ENCODE measurements at regions not wholly inside any gene's neighbourhood (a gene's known extent, or its start where the extent isn't known, plus 50 kb on each side); places are given as distances from the start of the nearest gene placed in this dataset.

DNA sequence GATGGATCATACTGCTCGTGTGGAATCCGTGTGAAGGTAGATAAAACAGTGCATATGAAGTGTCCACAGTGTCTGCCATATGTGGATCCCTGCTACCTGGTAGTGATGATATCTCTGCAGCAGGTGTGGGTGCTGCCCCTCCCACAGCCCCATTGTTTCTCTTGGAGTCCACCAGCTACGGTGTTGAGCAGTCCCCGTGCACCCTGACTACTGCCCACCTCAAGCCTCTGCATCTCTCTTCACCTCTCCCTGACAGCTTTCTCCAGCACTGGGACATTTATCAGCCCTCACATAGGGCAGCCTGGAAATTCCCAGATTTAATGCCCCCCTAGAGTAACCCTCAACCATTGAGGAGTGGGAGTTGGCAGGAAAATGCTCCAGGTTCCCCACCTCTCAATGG lies 244.7 kb downstream of the IRF8 start:
- FAIRE-seq: no peak
- no peak for TF ChIP-seq CTCF (IDR thresholded peaks at IDR 0.05; ENCODE audit: insufficient read depth, missing control alignments)
- DNase-seq (ENCODE audit: insufficient read length, low spot score): no peak

DNA sequence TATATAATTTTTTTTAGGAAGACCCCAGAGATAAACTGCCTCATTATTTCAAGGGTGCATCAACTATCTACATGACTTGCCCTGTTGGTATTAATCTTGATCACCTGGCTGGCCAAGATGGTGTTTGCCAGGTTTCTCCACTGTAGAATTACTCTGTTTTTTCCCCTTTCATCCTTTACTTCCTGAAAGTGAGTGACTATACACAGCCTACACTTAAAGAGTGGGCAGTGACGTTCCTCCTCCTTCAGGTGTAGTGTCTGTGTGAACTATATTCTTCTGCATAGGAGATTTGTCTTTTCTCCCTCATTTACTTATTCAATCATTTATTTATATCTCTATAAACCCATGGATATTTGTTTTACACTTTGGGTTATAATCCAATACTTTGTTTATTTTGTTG lies 246.7 kb downstream of the IRF8 start:
- no peak for DNase-seq (ENCODE audit: insufficient read length, low spot score)

DNA sequence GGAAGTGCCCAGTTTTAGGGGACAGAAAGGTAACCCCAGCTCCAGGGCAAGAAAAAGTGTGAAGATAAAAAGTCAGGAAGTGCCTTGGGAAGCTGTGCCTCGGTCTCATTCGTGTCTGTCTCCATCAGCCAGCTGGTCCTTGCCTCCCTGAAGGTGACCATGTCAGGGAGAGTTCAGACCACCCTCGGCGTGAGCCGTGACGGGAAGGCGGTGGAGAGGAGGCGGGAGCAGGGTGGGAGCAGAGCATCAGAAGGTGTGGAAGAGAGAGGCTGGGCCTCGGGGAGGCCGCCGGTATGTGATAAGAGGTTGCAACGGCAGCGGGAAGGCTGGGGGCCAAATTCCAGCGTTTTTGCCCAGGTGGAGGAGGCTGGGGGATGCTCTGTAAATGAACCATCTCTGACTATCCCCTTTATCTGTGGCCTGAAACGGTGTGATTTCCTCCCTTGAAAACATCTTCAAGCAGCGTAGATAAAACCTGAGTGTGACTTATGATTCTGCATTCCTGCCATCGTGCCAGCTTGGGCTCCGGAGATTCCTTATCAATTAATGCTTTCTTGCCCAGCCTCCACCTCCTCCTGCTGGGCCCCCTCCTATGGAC lies 251.8 kb downstream of the IRF8 start:
- no peak for DNase-seq (ENCODE audit: insufficient read length, low spot score)
- no peak for TF ChIP-seq CTCF (IDR thresholded peaks at IDR 0.05; ENCODE audit: insufficient read depth, missing control alignments)
- FAIRE-seq: no peak

More for the DNA sequence above, 246.7 kb downstream of the IRF8 start:
- FAIRE-seq: no peak
- TF ChIP-seq CTCF (IDR thresholded peaks at IDR 0.05; ENCODE audit: insufficient read depth, missing control alignments): no peak

- DNase-seq (ENCODE audit: insufficient read length, low spot score) (no peak), FAIRE-seq (no peak)
- no peak for TF ChIP-seq CTCF (IDR thresholded peaks at IDR 0.05; ENCODE audit: insufficient read depth, missing control alignments)
These were observed 252.4 kb downstream of the IRF8 start for GRCh38 chr16:86151239-86151851.

DNA sequence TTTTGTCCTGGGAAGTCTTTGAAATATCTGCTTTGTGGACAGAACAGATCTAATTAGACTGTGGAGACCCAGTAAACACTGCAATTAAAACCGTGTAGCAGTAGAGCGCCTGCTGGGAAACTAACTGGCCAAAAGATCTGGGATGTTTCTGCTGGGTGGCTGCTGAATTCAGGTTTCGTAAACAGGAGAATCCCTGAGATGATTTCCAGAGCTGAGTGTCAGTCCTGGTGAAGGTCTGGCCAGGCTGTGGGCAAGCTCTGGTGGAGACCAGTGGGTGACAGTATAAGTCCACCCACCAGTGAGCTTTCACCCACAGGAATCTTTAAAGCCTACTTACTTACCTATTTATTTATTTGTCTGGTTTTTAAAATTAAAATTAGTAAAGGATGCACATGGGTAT lies 257.2 kb downstream of the IRF8 start:
- no peak for DNase-seq (ENCODE audit: insufficient read length, low spot score)
- FAIRE-seq: no peak
- TF ChIP-seq CTCF (IDR thresholded peaks at IDR 0.05; ENCODE audit: insufficient read depth, missing control alignments): no peak

DNA sequence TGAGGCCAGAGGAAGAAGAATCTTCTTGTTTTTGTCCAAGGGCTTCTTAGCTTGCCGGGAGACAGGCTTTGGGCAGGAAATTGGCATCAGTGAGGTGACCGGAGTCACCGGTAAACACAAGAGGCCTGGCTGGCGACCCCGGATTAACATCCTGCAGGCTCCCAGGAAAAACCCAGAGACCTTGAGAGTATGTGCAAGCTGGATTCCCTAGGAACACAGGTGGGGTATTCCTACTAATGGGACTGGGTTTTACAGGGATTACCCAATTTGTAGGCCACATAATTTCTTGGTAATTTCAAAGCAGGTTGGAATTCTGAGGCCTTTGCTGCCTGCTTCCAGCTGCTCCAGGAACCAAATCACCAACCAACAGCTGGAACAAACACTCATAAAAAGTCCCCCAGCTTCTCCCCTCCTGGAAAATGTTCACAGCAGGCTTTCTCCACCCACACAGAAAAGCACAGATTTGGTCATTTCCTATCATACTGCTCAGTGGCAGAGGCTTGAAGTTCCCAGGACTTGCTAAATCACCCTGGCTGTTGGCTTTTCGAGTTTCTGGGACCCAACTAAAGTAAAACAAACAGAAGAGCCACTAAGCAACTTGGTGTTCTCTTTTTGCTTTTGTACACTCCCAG lies 258.8 kb downstream of the IRF8 start:
- no peak for DNase-seq (ENCODE audit: insufficient read length, low spot score)
- no peak for TF ChIP-seq CTCF (IDR thresholded peaks at IDR 0.05; ENCODE audit: insufficient read depth, missing control alignments)
- FAIRE-seq: no peak
